T-cell (primary cell): ENCODE measurements at regions not wholly inside any gene's neighbourhood (a gene's known extent, or its start where the extent isn't known, plus 50 kb on each side); places are given as distances from the start of the nearest gene placed in this dataset.

Source experiments
- ATAC-seq, 4 experiments: fragments of 200-7000 bp in 3 of 4; fragments of 150-1000 bp in 1 of 4; cut with Tn5 transposase; replicated peaks in 1 of 4; 1 replicate in 3 of 4; 2 replicates in 1 of 4; pipeline ENCODE4 v1.10.0; 2021; ENCODE audit warnings: moderate library complexity in 3 of 4, mild to moderate bottlenecking in 2 of 4, moderate number of reproducible peaks in 1 of 4
- CTCF ChIA-PET, 2 donors: fragments of 300-600 bp; sonication (Branson Sonifier 250); formaldehyde crosslinking; loops; one replicate each; lab custom pipeline; 2022; ENCODE audit warnings: antibody characterized with exemption in 2 of 2; lab: Charles Lee
- POLR2A ChIA-PET, 2 donors: fragments of 300-600 bp; sonication (Branson Sonifier 250); formaldehyde crosslinking; loops; one replicate each; lab custom pipeline; 2022; ENCODE audit warnings: antibody characterized with exemption in 2 of 2; lab: Charles Lee
- DNase-seq, 35 experiments: peaks; one replicate each; pipeline versions ENCODE4 v3.0.0 to v3.0.0-alpha.2; 2013 to 2023
- H3K27ac ChIP-seq: one replicate; pipeline ENCODE4 v1.5.1; 2013; ENCODE audit warnings: low read length
- H3K27me3 ChIP-seq, 2 experiments: replicated peaks in 1 of 2; 1 replicate in 1 of 2; 2 replicates in 1 of 2; pipeline versions ENCODE4 v1.6.1 to v1.7.0; 2013; ENCODE audit warnings: low read length in 1 of 2, mixed read lengths in 1 of 2; ENCODE audit not compliant: control insufficient read depth in 2 of 2, insufficient read depth in 2 of 2; ENCODE audit errors: extremely low read depth in 1 of 2
- H3K36me3 ChIP-seq, 2 donors: 1 replicate in 1 of 2; 2 replicates in 1 of 2; pipeline versions ENCODE4 v1.6.1 to v1.7.0; 2013; ENCODE audit warnings: low read length in 1 of 2; ENCODE audit not compliant: control insufficient read depth in 2 of 2, insufficient read depth in 1 of 2; ENCODE audit errors: extremely low read depth in 1 of 2
- H3K4me1 ChIP-seq, 2 experiments: 1 replicate in 1 of 2; 2 replicates in 1 of 2; pipeline versions ENCODE4 v1.6.1 to v1.7.0; 2013; ENCODE audit warnings: low read length in 2 of 2, mixed read lengths in 1 of 2; ENCODE audit not compliant: insufficient read depth in 2 of 2, control insufficient read depth in 1 of 2; ENCODE audit errors: extremely low read depth in 1 of 2
- H3K4me3 ChIP-seq, 2 donors: 1 replicate in 1 of 2; 2 replicates in 1 of 2; pipeline versions ENCODE4 v1.5.1 to v1.7.0; 2013; ENCODE audit warnings: mild to moderate bottlenecking in 2 of 2, low read length in 1 of 2, moderate library complexity in 1 of 2; ENCODE audit not compliant: control insufficient read depth in 1 of 2; ENCODE audit errors: extremely low read depth in 1 of 2
- H3K9me3 ChIP-seq: 2 replicates; pipeline ENCODE4 v1.7.0; 2013
- H3K27ac Mint-ChIP-seq, 2 donors: one replicate each; pipeline ENCODE4 v1.8.0; 2020 to 2021; ENCODE audit warnings: mild to moderate bottlenecking in 2 of 2, mixed read lengths in 2 of 2
- H3K27me3 Mint-ChIP-seq, 2 donors: one replicate each; pipeline ENCODE4 v1.8.0; 2021 to 2022; ENCODE audit warnings: mixed read lengths in 2 of 2
- H3K36me3 Mint-ChIP-seq: one replicate; pipeline ENCODE4 v1.8.0; 2021; ENCODE audit warnings: mixed read lengths
- H3K4me1 Mint-ChIP-seq, 3 donors: one replicate each; pipeline ENCODE4 v1.8.0; 2020 to 2022; ENCODE audit warnings: mixed read lengths in 3 of 3, mild to moderate bottlenecking in 1 of 3
- H3K4me3 Mint-ChIP-seq, 3 donors: one replicate each; pipeline ENCODE4 v1.8.0; 2020 to 2022; ENCODE audit warnings: mild to moderate bottlenecking in 3 of 3, mixed read lengths in 3 of 3, moderate library complexity in 3 of 3
- H3K9me3 Mint-ChIP-seq, 3 donors: one replicate each; pipeline ENCODE4 v1.8.0; 2020 to 2022; ENCODE audit warnings: mixed read lengths in 3 of 3
- WGBS: methylation state at CpG from one replicate; pipeline ENCODE4 v1.1.5; 2013; ENCODE audit warnings: missing lambda C conversion rate; ENCODE audit not compliant: insufficient coverage; 5-methylcytosine and 5-hydroxymethylcytosine counted together

DNA sequence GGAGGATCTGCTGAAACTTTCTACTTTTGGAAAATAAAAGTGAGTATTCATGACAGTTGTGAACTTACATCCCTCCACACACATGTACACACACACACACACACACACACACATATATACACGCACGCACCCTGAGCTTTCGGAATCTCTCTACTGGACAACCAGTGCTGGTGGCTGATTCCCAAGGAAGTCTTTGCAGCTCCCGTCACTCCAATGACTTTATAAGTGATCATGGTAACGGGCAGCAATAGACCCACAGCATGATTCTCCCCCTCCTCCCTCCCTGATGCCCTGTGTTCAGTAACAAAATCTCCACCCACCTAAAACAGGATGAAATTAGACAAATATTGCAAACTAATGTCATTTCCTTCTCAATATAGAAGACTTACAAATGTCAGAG lies 364.9 kb downstream of the IRS1 start:
- Histone ChIP-seq H3K9me3 (no peaks in the 10 kb centered on the region), H3K36me3 (no peaks in the 10 kb centered on the region), H3K4me1 (no peaks in the 10 kb centered on the region), H3K27ac (no peak overlapping the region), H3K27me3 (no peaks in the 10 kb centered on the region), H3K4me3 (no peak overlapping the region)
- no peaks in the 10 kb centered on the region for H3K36me3 Mint-ChIP-seq
- H3K4me1 Mint-ChIP-seq = no peaks in the 10 kb centered on the region
- H3K9me3 Mint-ChIP-seq = no peaks in the 10 kb centered on the region
- no peak overlapping the region for H3K27ac Mint-ChIP-seq
- POLR2A ChIA-PET = no interaction called here
- ATAC-seq = no peak
- CTCF ChIA-PET = interaction anchor here in 1 of 2 donors (0.5 kb wide), 1 partner anchor 779 kb away, joined by 3 read pairs; no protein-coding TSS in a partner anchor
- no peak overlapping the region for H3K4me3 Mint-ChIP-seq
- no peak for DNase-seq
- 71% methylated on average over 1 of the region's 5 CpGs for WGBS
- H3K27me3 Mint-ChIP-seq = peaks cover 13 to 34% of the 10 kb centered on the region in 2 donors

DNA sequence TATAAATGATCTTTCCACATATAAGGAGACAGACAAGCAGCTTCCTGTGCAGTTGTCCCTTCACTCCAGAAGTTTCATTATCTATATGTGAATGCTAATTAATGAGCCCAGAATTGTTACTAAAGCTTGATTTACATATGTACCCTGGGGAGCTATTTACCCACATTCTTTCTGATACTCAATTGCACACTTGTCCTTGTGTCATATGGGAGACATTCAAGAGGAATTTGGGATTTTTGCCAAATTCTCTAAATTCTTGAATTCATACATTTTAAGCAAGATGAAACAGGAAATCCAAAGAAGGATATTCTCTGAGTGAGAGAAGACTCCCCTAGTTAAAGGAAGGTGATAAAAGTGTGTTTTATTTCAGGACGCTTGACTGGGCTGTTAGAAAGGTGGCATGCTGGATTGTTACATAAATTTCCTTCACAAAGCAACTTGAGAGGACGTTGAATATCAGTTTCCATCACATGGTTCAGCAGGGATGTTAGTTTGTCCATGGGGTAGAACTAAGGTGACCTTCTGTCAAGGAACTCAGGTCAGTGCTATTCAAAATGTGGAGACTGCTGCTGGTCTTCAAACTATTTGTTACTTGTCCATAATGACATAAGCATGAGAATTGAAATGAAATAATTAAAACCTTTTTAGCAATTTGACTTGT lies 368.2 kb downstream of the IRS1 start:
- Histone ChIP-seq H3K9me3 (no peaks in the 10 kb centered on the region), H3K36me3 (no peaks in the 10 kb centered on the region), H3K27me3 (peaks cover 0 to 3% of the 10 kb centered on the region in 2 experiments), H3K27ac (no peak overlapping the region), H3K4me1 (no peaks in the 10 kb centered on the region), H3K4me3 (no peak overlapping the region)
- Mint-ChIP-seq H3K4me3 (no peak overlapping the region), H3K4me1 (no peaks in the 10 kb centered on the region), H3K27ac (no peak overlapping the region), H3K36me3 (no peaks in the 10 kb centered on the region), H3K27me3 (peaks cover 15 to 31% of the 10 kb centered on the region in 2 donors), H3K9me3 (no peaks in the 10 kb centered on the region)
- ChIA-PET CTCF (no interaction called here), POLR2A (interaction anchor here in 1 of 2 donors (0.6 kb wide), 1 partner anchor 10 kb away, joined by 3 read pairs; no protein-coding TSS in a partner anchor)
- no CpG with 5 or more reads among the region's 2 CpGs for WGBS
- DNase-seq (no peak), ATAC-seq (no peak)

DNA sequence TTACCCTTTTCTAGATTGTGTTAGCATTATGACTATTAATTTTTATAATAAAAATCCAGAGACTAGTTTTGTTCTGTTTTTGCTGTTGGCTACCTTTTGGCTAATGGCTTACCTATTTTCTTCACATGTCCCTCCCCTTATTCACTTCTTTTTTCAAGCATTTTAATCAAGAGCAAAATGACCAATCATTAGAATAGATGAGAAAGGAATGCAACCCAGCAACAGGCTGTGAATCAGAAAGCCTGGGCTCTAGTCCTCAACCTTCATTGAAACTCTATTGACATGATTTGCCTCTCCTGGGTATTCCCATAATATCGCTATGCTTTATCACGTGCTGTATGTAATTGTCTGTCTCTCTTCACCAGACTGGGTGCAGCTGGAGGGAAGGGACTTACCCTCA lies 370.1 kb downstream of the IRS1 start:
- POLR2A ChIA-PET = no interaction called here
- Mint-ChIP-seq H3K4me3 (no peak overlapping the region), H3K36me3 (no peaks in the 10 kb centered on the region), H3K9me3 (no peaks in the 10 kb centered on the region), H3K27me3 (peaks cover 8 to 17% of the 10 kb centered on the region in 2 donors), H3K27ac (no peak overlapping the region), H3K4me1 (peaks cover 7 to 9% (median 7%) of the 10 kb centered on the region in 3 donors)
- DNase-seq (no peak), ATAC-seq (no peak)
- Histone ChIP-seq H3K27ac (no peak overlapping the region), H3K27me3 (peaks cover 0 to 3% of the 10 kb centered on the region in 2 experiments), H3K36me3 (no peaks in the 10 kb centered on the region), H3K4me1 (no peaks in the 10 kb centered on the region), H3K4me3 (no peak overlapping the region), H3K9me3 (no peaks in the 10 kb centered on the region)
- no CpG with 5 or more reads among the region's 2 CpGs for WGBS
- CTCF ChIA-PET = no interaction called here

DNA sequence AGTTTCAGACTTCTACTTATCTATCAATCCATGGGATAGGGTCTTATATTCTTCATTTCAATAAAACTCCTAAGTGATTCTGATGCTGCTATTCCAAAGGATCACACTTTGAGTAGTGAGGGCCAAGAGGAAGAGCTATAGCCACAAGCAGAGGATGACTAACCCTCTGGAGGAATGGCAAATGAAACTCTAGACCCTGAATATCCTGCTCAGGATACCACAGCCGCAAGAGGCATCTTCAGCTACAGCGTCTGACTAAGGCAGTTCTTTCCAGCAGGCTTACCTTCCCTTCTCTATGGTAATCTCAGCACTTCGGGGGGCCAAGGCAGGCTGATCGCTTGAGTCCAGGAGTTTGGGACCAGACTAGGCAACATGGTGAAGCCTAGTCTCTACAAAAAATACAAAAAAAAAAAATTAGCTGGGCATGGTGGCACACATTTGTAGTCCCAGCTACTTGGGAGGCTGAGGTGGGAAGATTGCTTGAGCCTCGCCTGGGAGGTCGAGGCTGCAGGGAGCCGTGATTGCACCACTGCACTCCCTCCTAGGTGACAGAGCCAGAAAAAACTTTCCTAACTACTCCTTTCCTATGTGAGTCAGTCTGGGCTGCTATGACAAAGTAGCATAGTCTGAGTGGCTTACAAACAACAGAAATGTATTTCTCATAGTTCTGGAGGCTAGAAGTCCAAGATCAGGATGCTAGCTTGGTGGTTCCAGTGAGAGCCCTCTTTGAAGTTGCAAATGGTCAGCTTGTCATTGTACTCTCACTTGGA lies 371.9 kb downstream of the IRS1 start:
- no peaks in the 10 kb centered on the region for H3K36me3 Mint-ChIP-seq
- Histone ChIP-seq H3K9me3 (no peaks in the 10 kb centered on the region), H3K27ac (no peak overlapping the region), H3K4me3 (no peak overlapping the region), H3K36me3 (no peaks in the 10 kb centered on the region), H3K27me3 (peaks cover 0 to 3% of the 10 kb centered on the region in 2 experiments), H3K4me1 (peaks cover 6 to 10% of the 10 kb centered on the region in 2 experiments)
- ATAC-seq = no peak
- DNase-seq = no peak
- H3K4me3 Mint-ChIP-seq = no peak overlapping the region
- no peaks in the 10 kb centered on the region for H3K9me3 Mint-ChIP-seq
- ChIA-PET CTCF (no interaction called here), POLR2A (interaction anchor here in 1 of 2 donors (0.6 kb wide), 1 partner anchor 319 kb away, joined by 3 read pairs; no protein-coding TSS in a partner anchor)
- H3K27ac Mint-ChIP-seq = no peak overlapping the region
- WGBS = 92% methylated on average over 2 of the region's 7 CpGs
- H3K27me3 Mint-ChIP-seq = peaks cover 8 to 16% of the 10 kb centered on the region in 2 donors
- H3K4me1 Mint-ChIP-seq = peaks cover 21 to 23% (median 22%) of the 10 kb centered on the region in 3 donors

DNA sequence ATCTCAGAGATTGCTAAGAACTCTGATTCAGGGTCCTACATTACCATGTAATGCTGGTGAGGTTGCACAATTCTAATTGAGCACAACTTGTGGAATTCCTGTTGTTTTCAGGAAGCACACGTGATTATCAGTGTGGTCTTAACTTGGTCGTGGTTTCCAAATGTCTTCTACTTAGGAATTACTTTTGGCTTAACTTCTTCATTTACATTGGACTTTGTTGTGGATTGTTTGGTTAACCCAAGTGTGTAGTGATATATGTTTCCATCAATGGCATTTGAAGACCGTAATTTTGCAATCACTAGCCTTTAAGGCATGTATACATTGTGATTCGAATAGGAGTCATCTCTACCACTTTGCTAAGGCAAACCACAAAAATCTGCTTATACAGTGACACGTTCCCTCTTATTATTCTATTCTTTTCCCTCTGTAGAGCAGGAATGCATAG lies 373.3 kb downstream of the IRS1 start:
- H3K27ac Mint-ChIP-seq = no peak overlapping the region
- peaks cover 23 to 24% (median 23%) of the 10 kb centered on the region in 3 donors for H3K4me1 Mint-ChIP-seq
- no peak overlapping the region for H3K4me3 Mint-ChIP-seq
- no peak for DNase-seq
- Histone ChIP-seq H3K4me1 (peaks cover 6 to 10% of the 10 kb centered on the region in 2 experiments), H3K27ac (no peak overlapping the region), H3K27me3 (peaks cover 0 to 3% of the 10 kb centered on the region in 2 experiments), H3K4me3 (no peak overlapping the region), H3K36me3 (no peaks in the 10 kb centered on the region), H3K9me3 (no peaks in the 10 kb centered on the region)
- no peaks in the 10 kb centered on the region for H3K36me3 Mint-ChIP-seq
- CTCF ChIA-PET = interaction anchor here in 1 of 2 donors (0.6 kb wide), 1 partner anchor 23 kb away, joined by 3 read pairs; no protein-coding TSS in a partner anchor
- ATAC-seq = no peak
- no peaks in the 10 kb centered on the region for H3K9me3 Mint-ChIP-seq
- no CpG with 5 or more reads among the region's 5 CpGs for WGBS
- peaks cover 4 to 10% of the 10 kb centered on the region in 2 donors for H3K27me3 Mint-ChIP-seq
- POLR2A ChIA-PET = no interaction called here

DNA sequence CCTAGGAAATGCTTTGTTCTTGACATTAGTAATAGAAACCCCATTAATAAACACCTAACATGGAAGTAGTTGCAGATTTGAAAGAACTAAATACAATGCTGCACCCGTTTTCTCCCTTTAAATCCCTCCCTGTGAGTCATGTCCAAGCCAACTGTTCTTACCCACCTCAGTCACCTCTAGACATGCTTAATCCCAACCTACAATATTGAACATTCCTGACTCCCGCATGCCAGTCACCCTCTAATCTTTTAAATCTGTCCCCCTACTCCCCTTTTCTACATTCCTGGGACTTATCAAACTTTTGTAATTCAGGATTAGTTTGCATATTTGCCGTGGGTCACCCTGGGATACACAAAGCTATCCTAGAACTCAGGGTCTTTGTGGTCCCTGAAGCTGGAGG lies 374.6 kb downstream of the IRS1 start:
- Histone ChIP-seq H3K36me3 (no peaks in the 10 kb centered on the region), H3K27ac (no peak overlapping the region), H3K4me3 (no peak overlapping the region), H3K4me1 (peaks cover 6 to 10% of the 10 kb centered on the region in 2 experiments), H3K27me3 (peaks cover 0 to 3% of the 10 kb centered on the region in 2 experiments), H3K9me3 (no peaks in the 10 kb centered on the region)
- CTCF ChIA-PET = no interaction called here
- peaks cover 2 to 6% of the 10 kb centered on the region in 2 donors for H3K27me3 Mint-ChIP-seq
- no peak for DNase-seq
- POLR2A ChIA-PET = no interaction called here
- H3K36me3 Mint-ChIP-seq = no peaks in the 10 kb centered on the region
- H3K9me3 Mint-ChIP-seq = no peaks in the 10 kb centered on the region
- 80% methylated on average over 2 of the region's 3 CpGs for WGBS
- peak overlapping the region in 1 of 3 donors; percentile 32 for H3K4me3 Mint-ChIP-seq
- no peak overlapping the region for H3K27ac Mint-ChIP-seq
- H3K4me1 Mint-ChIP-seq = peaks cover 23 to 24% (median 23%) of the 10 kb centered on the region in 3 donors
- no peak for ATAC-seq
